Thyroid gland (tissue), 4 donors: ENCODE measurements at regions not wholly inside any gene's neighbourhood (a gene's known extent, or its start where the extent isn't known, plus 50 kb on each side); places are given as distances from the start of the nearest gene placed in this dataset.

Experiments used
- DNase-seq, 2 donors: peaks; one replicate each; pipeline ENCODE4 v3.0.0-alpha.2; 2019
- H3K27ac ChIP-seq, 3 donors: fragments of 200-600 bp; sonication (generic); 1 replicate in 2 of 3; 2 replicates in 1 of 3; pipeline ENCODE4 v1.5.1; 2016 to 2019; ENCODE audit warnings: mild to moderate bottlenecking in 1 of 3, moderate library complexity in 1 of 3
- H3K27me3 ChIP-seq: fragments of 200-600 bp; sonication (generic); one replicate; pipeline ENCODE4 v1.5.1; 2019
- H3K36me3 ChIP-seq, 2 donors: fragments of 200-600 bp; sonication (generic); one replicate each; pipeline ENCODE4 v1.5.1; 2016 to 2019
- H3K4me1 ChIP-seq, 2 donors: fragments of 200-600 bp; sonication (generic); one replicate each; pipeline ENCODE4 v1.5.1; 2017 to 2019
- H3K4me3 ChIP-seq, 3 donors: fragments of 200-600 bp; sonication (generic); replicated peaks in 1 of 3; 1 replicate in 2 of 3; 2 replicates in 1 of 3; pipeline ENCODE4 v1.5.1; 2016; ENCODE audit warnings: mild to moderate bottlenecking in 1 of 3
- H3K9me3 ChIP-seq: fragments of 200-600 bp; sonication (generic); one replicate; pipeline ENCODE4 v1.5.1; 2017
- CTCF ChIP-seq, 6 experiments: fragments of 200-600 bp in 3 of 6; fragments of 450-650 bp in 3 of 6; sonication (generic) in 3 of 6; IDR thresholded peaks; one replicate each; pipeline ENCODE4 v1.5.1; 2016 to 2019; ENCODE audit warnings: antibody characterized with exemption in 6 of 6, mild to moderate bottlenecking in 2 of 6, inconsistent platforms in 1 of 6, moderate library complexity in 1 of 6
- POLR2A ChIP-seq, 2 donors: fragments of 450-650 bp; IDR thresholded peaks; one replicate each; pipeline ENCODE4 v1.6.1; 2017; ENCODE audit warnings: antibody characterized with exemption in 2 of 2, mild to moderate bottlenecking in 2 of 2, moderate library complexity in 1 of 2
- WGBS, 2 donors: methylation state at CpG; one replicate each; pipeline ENCODE4 v1.1.5; 2017; 5-methylcytosine and 5-hydroxymethylcytosine counted together
- intact Hi-C: fragments of 100-400 bp; cut with DNase I; formaldehyde crosslinking; loops from one replicate; pipeline ENCODE4 v1.15.1; 2023

DNA sequence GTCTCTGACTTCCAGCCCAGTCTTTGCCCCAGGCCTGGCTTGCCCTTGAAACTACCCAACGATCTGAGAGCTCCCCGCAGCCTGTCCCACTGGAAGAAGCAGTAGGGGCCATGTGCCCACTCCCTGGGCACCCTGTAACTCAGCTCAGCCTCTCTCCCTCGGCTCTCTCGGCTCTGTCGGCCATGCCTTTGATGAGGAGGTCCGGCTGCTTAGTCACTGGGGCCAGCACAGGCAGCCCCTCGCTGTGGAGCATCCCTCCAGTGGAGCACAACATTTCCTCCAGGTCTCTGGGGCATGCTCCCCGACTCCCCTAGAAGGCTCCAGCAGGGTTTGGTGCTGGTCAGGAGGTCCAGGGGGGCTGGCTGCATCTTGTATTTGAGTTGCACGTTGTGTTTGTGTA, 83.3 kb upstream of the DISP3 start:
- 62 to 74% methylated on average over 4 of the region's 9 CpGs for WGBS, 2 donors
- DNase-seq, result no peak
- no peaks in the 10 kb centered on the region for H3K36me3 ChIP-seq
- no peaks in the 10 kb centered on the region for H3K9me3 ChIP-seq
- no peaks in the 10 kb centered on the region for H3K4me1 ChIP-seq
- no peak overlapping the region for H3K4me3 ChIP-seq
- TF ChIP-seq POLR2A (IDR thresholded peaks at IDR 0.05), result no peak
- no peak for TF ChIP-seq CTCF (IDR thresholded peaks at IDR 0.05)
- intact Hi-C loops, result no loop called here
- H3K27me3 ChIP-seq, result no peaks in the 10 kb centered on the region
- no peak overlapping the region for H3K27ac ChIP-seq

DNA sequence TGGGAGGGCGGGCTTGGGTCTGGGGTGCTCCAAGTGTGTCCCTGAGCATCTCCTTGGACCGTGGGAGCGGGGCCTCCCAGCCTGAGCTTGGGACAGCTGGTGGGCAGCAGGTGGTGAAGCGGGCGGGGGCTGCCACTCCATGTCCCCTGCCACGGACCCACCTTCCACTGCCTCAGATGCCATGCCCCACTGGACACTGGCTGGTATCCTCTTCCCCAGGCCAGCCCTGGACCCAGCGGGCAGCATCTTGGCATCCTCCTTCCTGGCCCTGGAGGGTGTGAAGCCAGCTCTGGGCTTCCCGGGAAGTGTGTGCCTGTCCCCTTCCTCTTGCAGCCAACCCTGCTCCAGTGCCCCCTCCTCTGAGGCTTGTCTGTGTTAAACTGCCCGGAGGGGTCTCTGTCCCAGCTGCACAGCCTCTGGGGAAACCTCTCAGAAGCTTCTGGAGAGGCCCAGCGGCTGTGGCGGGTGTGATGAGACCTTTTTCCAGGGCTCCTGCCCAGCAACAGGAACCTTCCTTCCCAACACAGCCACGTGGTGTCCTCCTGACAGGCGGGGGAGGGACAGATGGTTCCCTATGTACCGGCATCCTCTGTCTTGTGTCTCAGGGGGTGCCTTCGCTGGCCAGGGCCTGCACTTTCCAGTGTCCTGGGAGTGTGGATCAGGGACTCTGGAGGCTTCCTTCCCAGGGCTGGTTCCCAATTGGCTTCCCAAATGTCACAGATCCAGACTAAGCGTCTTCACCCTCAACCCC, 81.6 kb upstream of the DISP3 start:
- TF ChIP-seq POLR2A (IDR thresholded peaks at IDR 0.05), result no peak
- TF ChIP-seq CTCF (IDR thresholded peaks at IDR 0.05), result no peak

DNA sequence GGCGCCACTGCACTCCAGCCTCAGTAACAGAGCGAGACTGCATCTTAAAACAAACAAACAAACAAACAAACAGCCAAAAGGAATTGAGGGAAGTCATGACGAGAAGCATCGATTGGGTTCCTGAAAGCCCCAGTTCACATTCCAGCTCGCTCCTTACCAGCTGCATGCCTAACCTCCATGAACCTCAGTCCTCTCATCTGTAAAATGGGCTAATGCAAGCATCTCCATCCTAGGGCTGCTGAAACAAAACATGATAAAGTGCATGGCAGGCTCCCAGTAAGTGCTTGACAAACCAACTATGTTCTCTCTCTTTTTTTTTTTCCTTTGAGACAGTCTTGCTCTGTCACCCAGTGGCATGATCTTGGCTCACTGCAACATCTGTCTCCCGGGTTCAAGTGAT, 79.7 kb upstream of the DISP3 start:
- Histone ChIP-seq H3K4me1 (no peaks in the 10 kb centered on the region), H3K36me3 (no peaks in the 10 kb centered on the region), H3K27me3 (no peaks in the 10 kb centered on the region), H3K27ac (no peak overlapping the region), H3K9me3 (no peaks in the 10 kb centered on the region), H3K4me3 (no peak overlapping the region)
- TF ChIP-seq CTCF (IDR thresholded peaks at IDR 0.05) (no peak), POLR2A (IDR thresholded peaks at IDR 0.05) (no peak)
- 86 to 89% methylated on average over 6 of the region's 6 CpGs for WGBS, 2 donors
- intact Hi-C loops, result no loop called here
- DNase-seq, result no peak

More for the DNA sequence above, 81.6 kb upstream of the DISP3 start:
- no peak overlapping the region for H3K27ac ChIP-seq
- no peaks in the 10 kb centered on the region for H3K36me3 ChIP-seq
- intact Hi-C loops, result no loop called here
- H3K4me1 ChIP-seq, result no peaks in the 10 kb centered on the region
- H3K4me3 ChIP-seq, result no peak overlapping the region
- DNase-seq, result no peak
- no peaks in the 10 kb centered on the region for H3K9me3 ChIP-seq
- H3K27me3 ChIP-seq, result no peaks in the 10 kb centered on the region
- WGBS, 2 donors, result 53 to 62% methylated on average over 9 to 13 of the region's 16 CpGs

- H3K4me1 ChIP-seq, result no peaks in the 10 kb centered on the region
- no peaks in the 10 kb centered on the region for H3K36me3 ChIP-seq
- TF ChIP-seq POLR2A (IDR thresholded peaks at IDR 0.05) (no peak), CTCF (IDR thresholded peaks at IDR 0.05) (no peak)
- 68% methylated on average over 3 of the region's 3 CpGs for WGBS, 2 donors
- H3K27me3 ChIP-seq, result no peaks in the 10 kb centered on the region
- no peak for DNase-seq
- H3K4me3 ChIP-seq, result no peak overlapping the region
- H3K27ac ChIP-seq, result no peak overlapping the region
- intact Hi-C loops, result no loop called here
- no peaks in the 10 kb centered on the region for H3K9me3 ChIP-seq
Observed at GRCh38 chr1:11400155-11400554, 78.8 kb upstream of the DISP3 start.

DNA sequence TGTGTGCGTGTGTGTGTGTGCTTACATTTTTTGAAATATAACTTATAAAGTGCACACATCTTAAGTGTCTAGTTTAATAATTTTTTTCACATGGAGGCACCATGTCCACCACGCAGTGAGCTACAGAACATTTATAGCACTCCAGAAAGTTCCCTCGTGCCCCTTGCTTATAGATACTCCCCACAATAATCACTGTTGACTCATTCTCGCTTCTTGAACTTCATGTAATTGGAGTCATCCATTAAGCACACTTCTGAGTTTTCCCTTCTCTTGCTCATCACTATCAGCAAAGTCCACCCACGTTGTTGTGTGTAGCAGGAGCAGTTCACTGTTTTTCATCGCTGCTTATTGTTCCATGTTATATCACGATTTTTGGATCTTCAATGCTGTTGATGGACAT, 78.4 kb upstream of the DISP3 start:
- no peak for DNase-seq
- Histone ChIP-seq H3K9me3 (no peaks in the 10 kb centered on the region), H3K27ac (no peak overlapping the region), H3K36me3 (no peaks in the 10 kb centered on the region), H3K4me3 (no peak overlapping the region), H3K4me1 (no peaks in the 10 kb centered on the region), H3K27me3 (no peaks in the 10 kb centered on the region)
- TF ChIP-seq POLR2A (IDR thresholded peaks at IDR 0.05) (no peak), CTCF (IDR thresholded peaks at IDR 0.05) (no peak)
- intact Hi-C loops, result no loop called here
- WGBS, 2 donors, result 76 to 78% methylated on average over 7 of the region's 7 CpGs
